ENCODE measurements at regions not wholly inside any gene's neighbourhood (a gene's known extent, or its start where the extent isn't known, plus 50 kb on each side); places are given as distances from the start of the nearest gene placed in this dataset.

- no peak for ATAC-seq
- 1% methylated on average over 7 of the region's 7 CpGs for WGBS (ENCODE audit: insufficient coverage, low coverage, missing lambda C conversion rate)
- ChIA-PET CTCF (ENCODE audit: low intra/inter-chr PET ratio) (no interaction called here), POLR2A (no interaction called here)
- Histone ChIP-seq H3K27ac (ENCODE audit: extremely low read depth, low read depth, low read length) (no peak overlapping the region), H3K9ac (ENCODE audit: insufficient read depth in 1 of 2, low read depth in 2 of 2, low read length in 2 of 2) (no peak overlapping the region), H3K36me3 (ENCODE audit: control insufficient read depth, insufficient read depth, low read length) (no peaks in the 10 kb centered on the region), H3K4me2 (ENCODE audit: insufficient read depth, low read length) (no peak overlapping the region), H3K9me1 (ENCODE audit: control insufficient read depth, insufficient read depth, low read length) (no peaks in the 10 kb centered on the region), H4K20me1 (replicated peaks; ENCODE audit: control insufficient read depth, insufficient read depth, low read length) (peaks cover 6% of the 10 kb centered on the region; the same call in 1 of the 2 replicates), H3K27me3 (ENCODE audit: control insufficient read depth in 2 of 2, insufficient read depth in 2 of 2, low read length in 2 of 2) (peaks cover 16 to 45% of the 10 kb centered on the region in 2 experiments; a peak in 4 of 5 replicates), H3K4me3 (no peak overlapping the region), H3K9me3 (replicated peaks; ENCODE audit: control insufficient read depth, insufficient read depth, low read depth, low read length) (no peaks in the 10 kb centered on the region), H3K79me2 (ENCODE audit: control insufficient read depth, insufficient read depth, low read length) (no peaks in the 10 kb centered on the region), H2AFZ (ENCODE audit: low read depth, low read length) (no peak overlapping the region), H3K4me1 (replicated peaks in 1 of 2; ENCODE audit: control insufficient read depth in 2 of 2, insufficient read depth in 2 of 2, low read length in 2 of 2) (no peaks in the 10 kb centered on the region)
- no peak for TF ChIP-seq BRF1 (IDR thresholded peaks at IDR 0.05; ENCODE audit: borderline replicate concordance, extremely low read depth, insufficient read length)
- no TSS peak for BruUV-seq (replicated peaks)
- intact Hi-C loops (cut with micrococcal nuclease) = no loop called here
- DNase-seq (ENCODE audit: extremely low read depth in 1 of 4, low spot score in 3 of 4) = no peak
- in situ Hi-C loops (cut with MboI) = no loop called here
- no peak for FAIRE-seq
Measured at GRCh38 chr7:36019980-36020379, 133.1 kb upstream of the EEPD1 start.

DNA sequence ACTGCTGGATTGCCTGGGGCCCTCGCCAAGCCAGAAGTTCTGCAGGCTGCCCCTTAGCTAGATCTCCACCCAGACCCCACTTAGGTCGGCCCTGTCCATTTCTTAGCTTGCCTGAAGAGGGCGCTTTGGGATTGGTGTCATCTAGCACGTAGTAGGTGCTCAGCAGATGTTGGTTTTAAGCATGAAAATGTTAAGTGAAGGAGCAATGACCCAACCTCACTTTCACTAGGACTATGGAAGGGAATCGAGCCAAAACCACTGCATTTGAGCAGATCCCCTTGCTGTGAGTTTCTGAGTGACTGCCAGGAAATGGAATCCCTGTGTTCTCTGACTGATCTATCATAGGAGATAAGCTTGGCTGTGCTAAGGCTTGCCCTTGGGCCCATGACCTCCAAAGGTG is 131.7 kb upstream of the EEPD1 start:
- FAIRE-seq = peak; percentile 11
- Histone ChIP-seq H4K20me1 (replicated peaks; ENCODE audit: control insufficient read depth, insufficient read depth, low read length) (peaks cover 6% of the 10 kb centered on the region; the same call in 1 of the 2 replicates), H3K4me1 (replicated peaks in 1 of 2; ENCODE audit: control insufficient read depth in 2 of 2, insufficient read depth in 2 of 2, low read length in 2 of 2) (no peaks in the 10 kb centered on the region), H3K27ac (ENCODE audit: extremely low read depth, low read depth, low read length) (no peak overlapping the region), H3K4me2 (ENCODE audit: insufficient read depth, low read length) (no peak overlapping the region), H3K4me3 (no peak overlapping the region), H3K79me2 (ENCODE audit: control insufficient read depth, insufficient read depth, low read length) (no peaks in the 10 kb centered on the region), H3K9ac (ENCODE audit: insufficient read depth in 1 of 2, low read depth in 2 of 2, low read length in 2 of 2) (no peak overlapping the region), H3K9me1 (ENCODE audit: control insufficient read depth, insufficient read depth, low read length) (no peaks in the 10 kb centered on the region), H3K27me3 (ENCODE audit: control insufficient read depth in 2 of 2, insufficient read depth in 2 of 2, low read length in 2 of 2) (peaks cover 17 to 45% of the 10 kb centered on the region in 2 experiments; a peak in 4 of 5 replicates), H3K9me3 (replicated peaks; ENCODE audit: control insufficient read depth, insufficient read depth, low read depth, low read length) (no peaks in the 10 kb centered on the region), H2AFZ (ENCODE audit: low read depth, low read length) (no peak overlapping the region), H3K36me3 (ENCODE audit: control insufficient read depth, insufficient read depth, low read length) (no peaks in the 10 kb centered on the region)
- ATAC-seq = peak; percentile 56; the same call in 2 of the 3 replicates
- CTCF ChIA-PET (ENCODE audit: low intra/inter-chr PET ratio) = no interaction called here
- intact Hi-C loops (cut with micrococcal nuclease) = loop anchor here (1.0 kb wide), 1 partner anchor 270 kb away; no protein-coding TSS in a partner anchor
- peak in 2 of 4 experiments; percentile 14 to 28 for DNase-seq (ENCODE audit: extremely low read depth in 1 of 4, low spot score in 3 of 4)
- TF ChIP-seq, protein P1, sequence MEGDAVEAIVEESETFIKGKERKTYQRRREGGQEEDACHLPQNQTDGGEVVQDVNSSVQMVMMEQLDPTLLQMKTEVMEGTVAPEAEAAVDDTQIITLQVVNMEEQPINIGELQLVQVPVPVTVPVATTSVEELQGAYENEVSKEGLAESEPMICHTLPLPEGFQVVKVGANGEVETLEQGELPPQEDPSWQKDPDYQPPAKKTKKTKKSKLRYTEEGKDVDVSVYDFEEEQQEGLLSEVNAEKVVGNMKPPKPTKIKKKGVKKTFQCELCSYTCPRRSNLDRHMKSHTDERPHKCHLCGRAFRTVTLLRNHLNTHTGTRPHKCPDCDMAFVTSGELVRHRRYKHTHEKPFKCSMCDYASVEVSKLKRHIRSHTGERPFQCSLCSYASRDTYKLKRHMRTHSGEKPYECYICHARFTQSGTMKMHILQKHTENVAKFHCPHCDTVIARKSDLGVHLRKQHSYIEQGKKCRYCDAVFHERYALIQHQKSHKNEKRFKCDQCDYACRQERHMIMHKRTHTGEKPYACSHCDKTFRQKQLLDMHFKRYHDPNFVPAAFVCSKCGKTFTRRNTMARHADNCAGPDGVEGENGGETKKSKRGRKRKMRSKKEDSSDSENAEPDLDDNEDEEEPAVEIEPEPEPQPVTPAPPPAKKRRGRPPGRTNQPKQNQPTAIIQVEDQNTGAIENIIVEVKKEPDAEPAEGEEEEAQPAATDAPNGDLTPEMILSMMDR (IDR thresholded peaks at IDR 0.05 in 2 of 3, conservative IDR thresholded peaks at IDR 0.05 in 1 of 3; ENCODE audit: insufficient read depth in 2 of 3, low read depth in 1 of 3, low read length in 3 of 3) = peak; percentile 48 to 69 (median 60)
- peak; percentile 23 to 72; a peak in 3 of 4 replicates for TF ChIP-seq RAD21 (CRISPR knock-in tag; conservative IDR thresholded peaks at IDR 0.05 in 1 of 2, IDR thresholded peaks at IDR 0.05 in 1 of 2)
- TF ChIP-seq SMC3 (conservative IDR thresholded peaks at IDR 0.05; ENCODE audit: insufficient read depth, low read depth, low read length) = 0 out of 2 replicates have a peak, but pooled peaks have one; percentile 13
- TF ChIP-seq, protein P2, sequence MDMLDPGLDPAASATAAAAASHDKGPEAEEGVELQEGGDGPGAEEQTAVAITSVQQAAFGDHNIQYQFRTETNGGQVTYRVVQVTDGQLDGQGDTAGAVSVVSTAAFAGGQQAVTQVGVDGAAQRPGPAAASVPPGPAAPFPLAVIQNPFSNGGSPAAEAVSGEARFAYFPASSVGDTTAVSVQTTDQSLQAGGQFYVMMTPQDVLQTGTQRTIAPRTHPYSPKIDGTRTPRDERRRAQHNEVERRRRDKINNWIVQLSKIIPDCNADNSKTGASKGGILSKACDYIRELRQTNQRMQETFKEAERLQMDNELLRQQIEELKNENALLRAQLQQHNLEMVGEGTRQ (CRISPR knock-in tag; IDR thresholded peaks at IDR 0.05) = no peak
- TF ChIP-seq ZNF124 (CRISPR knock-in tag; IDR thresholded peaks at IDR 0.05) = no peak
- TF ChIP-seq ZKSCAN1 (IDR thresholded peaks at IDR 0.05; ENCODE audit: low read depth, low read length) = peak; percentile 100
- no peak for TF ChIP-seq ELF2 (CRISPR knock-in tag; IDR thresholded peaks at IDR 0.05)
- POLR2A ChIA-PET = interaction anchor here (0.6 kb wide), 1 partner anchor 553 kb away, joined by 5 read pairs; no protein-coding TSS in a partner anchor
- no TSS peak for BruUV-seq (replicated peaks)
- in situ Hi-C loops (cut with MboI) = no loop called here
- 2% methylated on average over 5 of the region's 5 CpGs for WGBS (ENCODE audit: insufficient coverage, low coverage, missing lambda C conversion rate)
